K562 (cell line): ENCODE measurements at regions not wholly inside any gene's neighbourhood (a gene's known extent, or its start where the extent isn't known, plus 50 kb on each side); places are given as distances from the start of the nearest gene placed in this dataset.

Experiments used
- ATAC-seq: fragments of 200-7000 bp; cut with Tn5 transposase; 3 replicates; pipeline ENCODE4 v1.9.1; 2020; ENCODE audit warnings: moderate library complexity
- BruUV-seq: library from RNA; stranded (reverse); fragments of 400-500 nt; replicated peaks from 2 replicates; lab custom pipeline; 2021; lab: Mats Ljungman, UMichigan
- CTCF ChIA-PET: fragments of 300-600 bp; formaldehyde crosslinking; extraction: SDS; loops from one replicate; lab custom pipeline; 2021; ENCODE audit warnings: low intra/inter-chr PET ratio; lab: Yijun Ruan, JAX
- POLR2A ChIA-PET: fragments of 300-600, 350-650 bp; sonication (Branson Sonifier 250); formaldehyde crosslinking; extraction: SDS; loops from one replicate; lab custom pipeline; 2021; ENCODE audit warnings: antibody characterized with exemption, inconsistent platforms; lab: Yijun Ruan, JAX
- DNase-seq, 4 experiments: peaks; one replicate each; pipeline versions ENCODE4 v3.0.0 to v3.0.0-alpha.2; 2011 to 2018; ENCODE audit warnings: low spot score in 3 of 4, mixed read lengths in 3 of 4; ENCODE audit errors: extremely low read depth in 1 of 4
- FAIRE-seq: peaks from 2 replicates; lab custom pipeline; 2011; peaks lifted over from hg19 to GRCh38; lab: Jason Lieb, UNC
- H2AFZ ChIP-seq: 2 replicates; pipeline ENCODE4 v1.6.0; 2011; ENCODE audit warnings: low read depth, low read length, control low read depth, inconsistent platforms
- H3K27ac ChIP-seq: fragments of 200-600 bp; 3 replicates; pipeline ENCODE4 v1.8.0; 2011; ENCODE audit warnings: low read depth, mild to moderate bottlenecking, control low read depth, inconsistent platforms, low read length, moderate library complexity, mixed read lengths; ENCODE audit errors: extremely low read depth
- H3K27me3 ChIP-seq, 2 experiments: fragments of 300-600 bp in 1 of 2; 2 replicates in 1 of 2; 3 replicates in 1 of 2; pipeline versions ENCODE4 v1.6.0 to v1.8.0; 2011; ENCODE audit warnings: inconsistent platforms in 2 of 2, low read length in 2 of 2, mild to moderate bottlenecking in 1 of 2, mixed read lengths in 1 of 2, moderate library complexity in 1 of 2; ENCODE audit not compliant: control insufficient read depth in 2 of 2, insufficient read depth in 2 of 2
- H3K36me3 ChIP-seq: fragments of 300-600 bp; 3 replicates; pipeline ENCODE4 v1.8.0; 2011; ENCODE audit warnings: mild to moderate bottlenecking, low read length, inconsistent platforms; ENCODE audit not compliant: control insufficient read depth, insufficient read depth
- H3K4me1 ChIP-seq, 2 experiments: fragments of 200-600 bp in 1 of 2; replicated peaks in 1 of 2; 2 replicates in 1 of 2; 3 replicates in 1 of 2; pipeline versions ENCODE4 v1.5.1 to v1.8.0; 2011; ENCODE audit warnings: inconsistent platforms in 2 of 2, low read length in 2 of 2, mild to moderate bottlenecking in 1 of 2, mixed read lengths in 1 of 2, moderate library complexity in 1 of 2; ENCODE audit not compliant: control insufficient read depth in 2 of 2, insufficient read depth in 2 of 2
- H3K4me2 ChIP-seq: 2 replicates; pipeline ENCODE4 v1.6.1; 2011; ENCODE audit warnings: low read length, control low read depth, inconsistent platforms, mixed read lengths; ENCODE audit not compliant: insufficient read depth
- H3K4me3 ChIP-seq: fragments of 200-600 bp; sonication (generic), shearing (Covaris generic); 2 replicates; pipeline ENCODE4 v1.5.1; 2016; ENCODE audit warnings: control low read depth, inconsistent platforms
- H3K79me2 ChIP-seq: fragments of 200-600 bp; 3 replicates; pipeline ENCODE4 v1.8.0; 2011; ENCODE audit warnings: low read length, inconsistent platforms; ENCODE audit not compliant: control insufficient read depth, insufficient read depth
- H3K9ac ChIP-seq, 2 experiments: 2 replicates each; pipeline versions ENCODE4 v1.6.0 to v1.6.1; 2011; ENCODE audit warnings: low read depth in 2 of 2, low read length in 2 of 2, control low read depth in 1 of 2, inconsistent platforms in 1 of 2, mild to moderate bottlenecking in 1 of 2, mixed read lengths in 1 of 2; ENCODE audit not compliant: insufficient read depth in 1 of 2
- H3K9me1 ChIP-seq: one replicate; pipeline ENCODE4 v1.6.0; 2011; ENCODE audit warnings: inconsistent platforms, mild to moderate bottlenecking, low read length, moderate library complexity; ENCODE audit not compliant: control insufficient read depth, insufficient read depth
- H3K9me3 ChIP-seq: replicated peaks from 2 replicates; pipeline ENCODE4 v1.5.1; 2011; ENCODE audit warnings: low read depth, low read length, inconsistent platforms; ENCODE audit not compliant: control insufficient read depth, insufficient read depth
- H4K20me1 ChIP-seq: replicated peaks from 2 replicates; pipeline ENCODE4 v1.6.1; 2011; ENCODE audit warnings: low read length, inconsistent platforms, mixed read lengths; ENCODE audit not compliant: control insufficient read depth, insufficient read depth
- BHLHE40 ChIP-seq: IDR thresholded peaks from 2 replicates; pipeline ENCODE4 v1.6.1; 2011; ENCODE audit warnings: low read length, improper control_type of control experiment
- CREM ChIP-seq: IDR thresholded peaks from 2 replicates; pipeline ENCODE4 v1.6.1; 2014; ENCODE audit warnings: antibody characterized with exemption, low read depth
- ELF2 ChIP-seq: fragments of 250-450 bp; sonication (Bioruptor Pico); IDR thresholded peaks from 2 replicates; pipeline ENCODE4 v1.5.0; 2021; ENCODE audit warnings: mild to moderate bottlenecking
- EP300 ChIP-seq: IDR thresholded peaks from 2 replicates; pipeline ENCODE4 v1.6.1; 2012; ENCODE audit warnings: low read length, improper control_type of control experiment
- EZH2 ChIP-seq: IDR thresholded peaks from 2 replicates; pipeline ENCODE4 v1.6.1; 2012; ENCODE audit warnings: low read depth, mild to moderate bottlenecking, inconsistent platforms, low read length, borderline replicate concordance
- GATAD2B ChIP-seq: fragments of 450-650 bp; IDR thresholded peaks from 2 replicates; pipeline ENCODE4 v1.6.1; 2017; ENCODE audit warnings: mild to moderate bottlenecking, borderline replicate concordance
- MIER1 ChIP-seq: fragments of 450-650 bp; IDR thresholded peaks from 2 replicates; pipeline ENCODE4 v1.6.1; 2016; ENCODE audit warnings: antibody characterized with exemption, mild to moderate bottlenecking, low read depth
- MYBL2 ChIP-seq, 2 experiments: fragments of 450-650 bp in 1 of 2; sonication (generic) in 1 of 2; formaldehyde crosslinking in 1 of 2; IDR thresholded peaks; 2 replicates each; pipeline versions ENCODE4 v1.6.1 to v1.8.1; 2017 to 2022; ENCODE audit warnings: borderline replicate concordance in 1 of 2, inconsistent platforms in 1 of 2, low read depth in 1 of 2, mild to moderate bottlenecking in 1 of 2, missing genetic modification reagents in 1 of 2, moderate library complexity in 1 of 2
- NCOA1 ChIP-seq: fragments of 450-650 bp; IDR thresholded peaks from 2 replicates; pipeline ENCODE4 v1.6.1; 2016; ENCODE audit warnings: low read depth
- PCBP2 ChIP-seq: fragments of 200-400 bp; formaldehyde crosslinking; IDR thresholded peaks from 2 replicates; pipeline ENCODE4 v1.6.1; 2018; ENCODE audit warnings: low read length, low read depth, mild to moderate bottlenecking, moderate library complexity; ENCODE audit not compliant: poor library complexity, severe bottlenecking
- PTRF ChIP-seq: fragments of 450-650 bp; IDR thresholded peaks from 2 replicates; pipeline ENCODE4 v1.6.1; 2016; ENCODE audit warnings: mild to moderate bottlenecking, missing genetic modification characterization, missing compliant biosample characterization
- SPI1 ChIP-seq: IDR thresholded peaks from 2 replicates; pipeline ENCODE4 v1.6.1; 2011; ENCODE audit warnings: low read depth, low read length, control low read depth, borderline replicate concordance
- ZNF165 ChIP-seq: fragments of 250-450 bp; sonication (Bioruptor Pico); IDR thresholded peaks from 2 replicates; pipeline ENCODE4 v1.4.0; 2020; ENCODE audit warnings: borderline replicate concordance
- ZNF197 ChIP-seq: fragments of 200-800 bp; sonication (Bioruptor generic); IDR thresholded peaks from 2 replicates; pipeline ENCODE4 v1.6.1; 2016; ENCODE audit warnings: low read depth, missing genetic modification characterization, missing compliant biosample characterization
- ZNF3 ChIP-seq: fragments of 250-450 bp; sonication (Bioruptor Pico); IDR thresholded peaks from 2 replicates; pipeline ENCODE4 v1.5.0; 2021; ENCODE audit warnings: mild to moderate bottlenecking, moderate library complexity
- ZNF436 ChIP-seq: fragments of 250-450, 450-650 bp; sonication (Bioruptor Pico); formaldehyde crosslinking; IDR thresholded peaks from 2 replicates; pipeline ENCODE4 v1.7.0; 2020; ENCODE audit warnings: mild to moderate bottlenecking
- ZNF561 ChIP-seq: fragments of 450-650 bp; formaldehyde crosslinking; conservative IDR thresholded peaks from 2 replicates; pipeline ENCODE4 v1.4.0; 2020; ENCODE audit warnings: mild to moderate bottlenecking, moderate library complexity
- WGBS: fragments of 100-300 bp; shearing (Covaris generic); methylation state at CpG from one replicate; pipeline ENCODE4 v1.1.6; 2016; ENCODE audit warnings: low coverage, mixed read lengths; ENCODE audit not compliant: insufficient coverage; ENCODE audit errors: missing lambda C conversion rate; 5-methylcytosine and 5-hydroxymethylcytosine counted together
- in situ Hi-C: fragments of 300-500 bp; cut with MboI; formaldehyde crosslinking; loops from 4 replicates; pipeline ENCODE4 v1.15.0; 2018; ENCODE audit warnings: inconsistent platforms, mixed read lengths
- intact Hi-C: fragments of 100-400 bp; cut with micrococcal nuclease; formaldehyde crosslinking; loops from 2 replicates; pipeline ENCODE4 v1.14.2; 2022
- TF ChIP-seq, protein P1 (sequence below): fragments of 250-450 bp; sonication (Bioruptor Pico); IDR thresholded peaks from 2 replicates; pipeline ENCODE4 v1.4.0; 2020

DNA sequence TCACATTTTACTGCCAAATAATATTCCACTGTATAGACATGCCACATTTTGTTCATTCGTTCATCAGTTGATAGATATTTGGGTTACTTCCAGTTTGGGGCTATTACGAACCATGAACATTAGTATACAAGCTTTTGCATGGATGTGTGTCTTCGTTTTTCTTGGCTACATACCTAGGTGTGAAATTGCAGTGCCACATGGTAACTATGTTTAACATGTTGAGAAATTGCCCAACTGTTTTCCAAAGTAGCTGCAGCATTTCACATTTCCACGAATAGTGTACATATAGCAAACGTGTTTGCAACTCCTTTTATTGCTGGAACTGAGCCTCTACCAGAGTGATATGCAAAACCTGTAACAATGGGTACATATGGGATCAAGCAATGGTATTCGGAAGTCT lies 221.5 kb downstream of the VEGFC start:
- H4K20me1 ChIP-seq: no peaks in the 10 kb centered on the region
- FAIRE-seq: no peak
- WGBS: 3% methylated on average over 6 of the region's 6 CpGs
- no peak overlapping the region for H2AFZ ChIP-seq
- no peaks in the 10 kb centered on the region for H3K27me3 ChIP-seq
- H3K4me1 ChIP-seq: no peaks in the 10 kb centered on the region
- no peak overlapping the region for H3K27ac ChIP-seq
- POLR2A ChIA-PET: no interaction called here
- intact Hi-C loops: no loop called here
- no peak for TF ChIP-seq SPI1
- no peak for TF ChIP-seq ZNF197
- no peak overlapping the region for H3K4me2 ChIP-seq
- ATAC-seq: no peak
- H3K79me2 ChIP-seq: no peaks in the 10 kb centered on the region
- no peak overlapping the region for H3K9ac ChIP-seq
- CTCF ChIA-PET: no interaction called here
- 0 out of 2 replicates have a peak, but pooled peaks cover 2% of the 10 kb centered on the region for H3K9me3 ChIP-seq
- no TSS peak for BruUV-seq
- in situ Hi-C loops: no loop called here
- no peak for DNase-seq
- no peaks in the 10 kb centered on the region for H3K9me1 ChIP-seq
- H3K36me3 ChIP-seq: no peaks in the 10 kb centered on the region
- no peak overlapping the region for H3K4me3 ChIP-seq

GRCh38 chr4:176575141-176575730 lies 217.5 kb downstream of the VEGFC start:
- in situ Hi-C loops (no loop called here), intact Hi-C loops (no loop called here)
- H4K20me1 ChIP-seq: no peaks in the 10 kb centered on the region
- no peaks in the 10 kb centered on the region for H3K27me3 ChIP-seq
- 5% methylated on average over 2 of the region's 2 CpGs for WGBS
- DNase-seq (no peak), ATAC-seq (no peak), FAIRE-seq (no peak)
- no peak overlapping the region for H3K4me2 ChIP-seq
- H2AFZ ChIP-seq: no peak overlapping the region
- ChIA-PET CTCF (no interaction called here), POLR2A (no interaction called here)
- no TSS peak for BruUV-seq
- no peaks in the 10 kb centered on the region for H3K36me3 ChIP-seq
- no peaks in the 10 kb centered on the region for H3K9me1 ChIP-seq
- H3K4me1 ChIP-seq: no peaks in the 10 kb centered on the region
- H3K9me3 ChIP-seq: 0 out of 2 replicates have a peak, but pooled peaks cover 2% of the 10 kb centered on the region
- no peak overlapping the region for H3K4me3 ChIP-seq
- no peaks in the 10 kb centered on the region for H3K79me2 ChIP-seq
- no peak overlapping the region for H3K27ac ChIP-seq
- no peak overlapping the region for H3K9ac ChIP-seq
- TF ChIP-seq PTRF (tag): no peak
- TF ChIP-seq, protein P1, sequence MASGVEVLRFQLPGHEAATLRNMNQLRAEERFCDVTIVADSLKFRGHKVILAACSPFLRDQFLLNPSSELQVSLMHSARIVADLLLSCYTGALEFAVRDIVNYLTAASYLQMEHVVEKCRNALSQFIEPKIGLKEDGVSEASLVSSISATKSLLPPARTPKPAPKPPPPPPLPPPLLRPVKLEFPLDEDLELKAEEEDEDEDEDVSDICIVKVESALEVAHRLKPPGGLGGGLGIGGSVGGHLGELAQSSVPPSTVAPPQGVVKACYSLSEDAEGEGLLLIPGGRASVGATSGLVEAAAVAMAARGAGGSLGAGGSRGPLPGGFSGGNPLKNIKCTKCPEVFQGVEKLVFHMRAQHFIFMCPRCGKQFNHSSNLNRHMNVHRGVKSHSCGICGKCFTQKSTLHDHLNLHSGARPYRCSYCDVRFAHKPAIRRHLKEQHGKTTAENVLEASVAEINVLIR (CRISPR knock-in tag): no peak
- TF ChIP-seq ZNF561 (CRISPR knock-in tag): no peak
- no peak for TF ChIP-seq EZH2
- TF ChIP-seq NCOA1: no peak
- no peak for TF ChIP-seq ZNF165 (CRISPR knock-in tag)
- no peak for TF ChIP-seq MYBL2 (IDR thresholded peaks at IDR 0.05; ENCODE audit: low read depth)
- TF ChIP-seq MYBL2 (CRISPR knock-in tag; IDR thresholded peaks at IDR 0.05; ENCODE audit: borderline replicate concordance): no peak
- no peak for TF ChIP-seq BHLHE40
- TF ChIP-seq ZNF436 (CRISPR knock-in tag): no peak
- TF ChIP-seq GATAD2B: no peak
- TF ChIP-seq PCBP2: no peak
- no peak for TF ChIP-seq ZNF3
- TF ChIP-seq ELF2: no peak
- TF ChIP-seq CREM: no peak
- no peak for TF ChIP-seq EP300
- no peak for TF ChIP-seq MIER1
